ENCODE measurements at regions not wholly inside any gene's neighbourhood (a gene's known extent, or its start where the extent isn't known, plus 50 kb on each side); places are given as distances from the start of the nearest gene placed in this dataset.

GRCh38 chr6:25181350-25181724, 97.8 kb upstream of the CARMIL1 start:
- no peak for TF ChIP-seq POLR2AphosphoS5 (IDR thresholded peaks at IDR 0.05; ENCODE audit: low read length)
- TF ChIP-seq RELB (IDR thresholded peaks at IDR 0.05; ENCODE audit: low read depth), result no peak
- TF ChIP-seq ZZZ3 (IDR thresholded peaks at IDR 0.05; ENCODE audit: control insufficient read depth, insufficient read length, low read depth), result no peak
- TF ChIP-seq CTCF (IDR thresholded peaks at IDR 0.05 in 2 of 3, conservative IDR thresholded peaks at IDR 0.05 in 1 of 3; ENCODE audit: control insufficient read depth in 2 of 3, extremely low read depth in 1 of 3, insufficient read depth in 1 of 3, low read depth in 3 of 3, low read length in 3 of 3), result no peak
- no peak for TF ChIP-seq NFYB (IDR thresholded peaks at IDR 0.05; ENCODE audit: insufficient read depth, low read depth, low read length)
- TF ChIP-seq JUND (IDR thresholded peaks at IDR 0.05; ENCODE audit: low read depth, low read length), result no peak
- no peak for TF ChIP-seq ZNF274 (IDR thresholded peaks at IDR 0.05; ENCODE audit: insufficient read depth, insufficient read length)
- no peak for TF ChIP-seq CHD4 (IDR thresholded peaks at IDR 0.05)

Data from GM12878 (cell line).